IMR-90 (cell line): ENCODE measurements at regions not wholly inside any gene's neighbourhood (a gene's known extent, or its start where the extent isn't known, plus 50 kb on each side); places are given as distances from the start of the nearest gene placed in this dataset.

Experiments used
- BHLHE40 ChIP-seq: fragments of 150-350 bp; IDR thresholded peaks from 2 replicates; pipeline ENCODE4 v1.6.1; 2016; ENCODE audit warnings: mild to moderate bottlenecking, low read depth, low read length
- CEBPB ChIP-seq: IDR thresholded peaks from 2 replicates; pipeline ENCODE4 v1.6.1; 2012; ENCODE audit warnings: low read depth, low read length, improper control_type of control experiment
- CHD1 ChIP-seq: IDR thresholded peaks from 2 replicates; pipeline ENCODE4 v1.6.1; 2012; ENCODE audit warnings: low read depth, low read length, improper control_type of control experiment
- FOS ChIP-seq: fragments of 150-350 bp; IDR thresholded peaks from 2 replicates; pipeline ENCODE4 v1.6.1; 2016; ENCODE audit warnings: low read depth, low read length
- MAZ ChIP-seq: IDR thresholded peaks from 2 replicates; pipeline ENCODE4 v1.6.1; 2012; ENCODE audit warnings: low read depth, mild to moderate bottlenecking, low read length, improper control_type of control experiment, moderate library complexity, borderline replicate concordance
- MXI1 ChIP-seq: IDR thresholded peaks from 2 replicates; pipeline ENCODE4 v1.6.1; 2012; ENCODE audit warnings: low read depth, mild to moderate bottlenecking, low read length, moderate library complexity, borderline replicate concordance
- NFE2L2 ChIP-seq: fragments of 150-350 bp; IDR thresholded peaks from 2 replicates; pipeline ENCODE4 v1.6.1; 2016; ENCODE audit warnings: low read depth, mild to moderate bottlenecking, low read length
- POLR2A ChIP-seq: IDR thresholded peaks from 2 replicates; pipeline ENCODE4 v1.6.1; 2012; ENCODE audit warnings: mild to moderate bottlenecking, low read depth, low read length
- RAD21 ChIP-seq: IDR thresholded peaks from 2 replicates; pipeline ENCODE4 v1.6.1; 2012; ENCODE audit warnings: low read length, improper control_type of control experiment
- RCOR1 ChIP-seq: IDR thresholded peaks from 2 replicates; pipeline ENCODE4 v1.6.1; 2012; ENCODE audit warnings: mild to moderate bottlenecking, low read length, improper control_type of control experiment; ENCODE audit not compliant: insufficient replicate concordance
- RFX5 ChIP-seq: IDR thresholded peaks from 2 replicates; pipeline ENCODE4 v1.8.0; 2012; ENCODE audit warnings: low read depth, mild to moderate bottlenecking, low read length, moderate library complexity
- SMC3 ChIP-seq: fragments of 150-350 bp; IDR thresholded peaks from 2 replicates; pipeline ENCODE4 v1.6.1; 2016; ENCODE audit warnings: low read depth, mild to moderate bottlenecking, antibody characterized with exemption, low read length, moderate library complexity
- USF2 ChIP-seq: fragments of 150-350 bp; IDR thresholded peaks from 2 replicates; pipeline ENCODE4 v1.6.1; 2017; ENCODE audit warnings: mild to moderate bottlenecking, antibody characterized with exemption, low read length, low read depth
- TF ChIP-seq, protein P1 (sequence below): conservative IDR thresholded peaks from 2 replicates; pipeline ENCODE4 v1.5.1; 2012; ENCODE audit warnings: mild to moderate bottlenecking, low read depth, low read length, improper control_type of control experiment

GRCh38 chr3:109559389-109559788, 222.0 kb upstream of the DPPA4 start:
- TF ChIP-seq RFX5 (no peak), RAD21 (no peak), NFE2L2 (no peak), USF2 (no peak), POLR2A (no peak), MXI1 (no peak), SMC3 (no peak), RCOR1 (no peak), FOS (no peak), CEBPB (no peak), MAZ (no peak), CHD1 (no peak), BHLHE40 (no peak)
- TF ChIP-seq, protein P1, sequence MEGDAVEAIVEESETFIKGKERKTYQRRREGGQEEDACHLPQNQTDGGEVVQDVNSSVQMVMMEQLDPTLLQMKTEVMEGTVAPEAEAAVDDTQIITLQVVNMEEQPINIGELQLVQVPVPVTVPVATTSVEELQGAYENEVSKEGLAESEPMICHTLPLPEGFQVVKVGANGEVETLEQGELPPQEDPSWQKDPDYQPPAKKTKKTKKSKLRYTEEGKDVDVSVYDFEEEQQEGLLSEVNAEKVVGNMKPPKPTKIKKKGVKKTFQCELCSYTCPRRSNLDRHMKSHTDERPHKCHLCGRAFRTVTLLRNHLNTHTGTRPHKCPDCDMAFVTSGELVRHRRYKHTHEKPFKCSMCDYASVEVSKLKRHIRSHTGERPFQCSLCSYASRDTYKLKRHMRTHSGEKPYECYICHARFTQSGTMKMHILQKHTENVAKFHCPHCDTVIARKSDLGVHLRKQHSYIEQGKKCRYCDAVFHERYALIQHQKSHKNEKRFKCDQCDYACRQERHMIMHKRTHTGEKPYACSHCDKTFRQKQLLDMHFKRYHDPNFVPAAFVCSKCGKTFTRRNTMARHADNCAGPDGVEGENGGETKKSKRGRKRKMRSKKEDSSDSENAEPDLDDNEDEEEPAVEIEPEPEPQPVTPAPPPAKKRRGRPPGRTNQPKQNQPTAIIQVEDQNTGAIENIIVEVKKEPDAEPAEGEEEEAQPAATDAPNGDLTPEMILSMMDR, result no peak
